ENCODE measurements at regions not wholly inside any gene's neighbourhood (a gene's known extent, or its start where the extent isn't known, plus 50 kb on each side); places are given as distances from the start of the nearest gene placed in this dataset.

- intact Hi-C loops (cut with DNase I), result no loop called here
- Histone ChIP-seq H3K27me3 (ENCODE audit: insufficient read depth in 3 of 3, low read length in 2 of 3) (no peaks in the 10 kb centered on the region), H3K27ac (no peak overlapping the region), H3K4me3 (no peak overlapping the region), H3K9me3 (no peaks in the 10 kb centered on the region), H3K36me3 (ENCODE audit: insufficient read depth in 1 of 2, low read depth in 1 of 2) (no peaks in the 10 kb centered on the region), H3K4me1 (no peaks in the 10 kb centered on the region)
- 59 to 71% (median 62%) methylated on average over 1 of the region's 1 CpG for WGBS, 3 donors
- no peak for ATAC-seq
- DNase-seq, result no peak
- no peak for TF ChIP-seq CTCF (IDR thresholded peaks at IDR 0.05)
Observed at GRCh38 chr3:191889756-191890155, 428.8 kb downstream of the PYDC2 start.

- 37 to 55% (median 41%) methylated on average over 1 of the region's 1 CpG for WGBS, 3 donors
- no peak for DNase-seq
- ATAC-seq, result no peak
- no peaks in the 10 kb centered on the region for H3K4me1 ChIP-seq
- intact Hi-C loops (cut with DNase I), result no loop called here
- no peak for TF ChIP-seq CTCF (IDR thresholded peaks at IDR 0.05)
- H3K27ac ChIP-seq, result no peak overlapping the region
- H3K27me3 ChIP-seq (ENCODE audit: insufficient read depth in 3 of 3, low read length in 2 of 3), result no peaks in the 10 kb centered on the region
- H3K9me3 ChIP-seq, result no peaks in the 10 kb centered on the region
- no peaks in the 10 kb centered on the region for H3K36me3 ChIP-seq (ENCODE audit: insufficient read depth in 1 of 2, low read depth in 1 of 2)
- H3K4me3 ChIP-seq, result no peak overlapping the region
Observed at GRCh38 chr3:191894406-191894805, 433.4 kb downstream of the PYDC2 start.

- ATAC-seq (no peak), DNase-seq (no peak)
- H3K27me3 ChIP-seq (ENCODE audit: insufficient read depth in 3 of 3, low read length in 2 of 3), result no peaks in the 10 kb centered on the region
- no peak for TF ChIP-seq CTCF (IDR thresholded peaks at IDR 0.05)
- H3K4me3 ChIP-seq, result no peak overlapping the region
- H3K9me3 ChIP-seq, result no peaks in the 10 kb centered on the region
- H3K36me3 ChIP-seq (ENCODE audit: insufficient read depth in 1 of 2, low read depth in 1 of 2), result no peaks in the 10 kb centered on the region
- H3K4me1 ChIP-seq, result no peaks in the 10 kb centered on the region
- 67 to 80% (median 70%) methylated on average over 2 of the region's 2 CpGs for WGBS, 3 donors
- intact Hi-C loops (cut with DNase I), result no loop called here
- H3K27ac ChIP-seq, result no peak overlapping the region
Observed at GRCh38 chr3:191901741-191902140, 440.8 kb downstream of the PYDC2 start.

- Histone ChIP-seq H3K9me3 (peaks cover 4% of the 10 kb centered on the region), H3K27me3 (ENCODE audit: insufficient read depth in 3 of 3, low read length in 2 of 3) (no peaks in the 10 kb centered on the region), H3K36me3 (ENCODE audit: insufficient read depth in 1 of 2, low read depth in 1 of 2) (no peaks in the 10 kb centered on the region), H3K4me3 (no peak overlapping the region), H3K4me1 (no peaks in the 10 kb centered on the region), H3K27ac (no peak overlapping the region)
- intact Hi-C loops (cut with DNase I), result no loop called here
- DNase-seq (no peak), ATAC-seq (no peak)
- WGBS, 3 donors, result 71 to 74% (median 73%) methylated on average over 11 of the region's 11 CpGs
- TF ChIP-seq CTCF (IDR thresholded peaks at IDR 0.05), result no peak
Observed at GRCh38 chr3:191912616-191913204, 451.7 kb downstream of the PYDC2 start.

- Histone ChIP-seq H3K36me3 (ENCODE audit: insufficient read depth in 1 of 2, low read depth in 1 of 2) (no peaks in the 10 kb centered on the region), H3K9me3 (peaks cover 4% of the 10 kb centered on the region), H3K27ac (no peak overlapping the region), H3K27me3 (ENCODE audit: insufficient read depth in 3 of 3, low read length in 2 of 3) (no peaks in the 10 kb centered on the region), H3K4me3 (no peak overlapping the region), H3K4me1 (no peaks in the 10 kb centered on the region)
- no peak for TF ChIP-seq CTCF (IDR thresholded peaks at IDR 0.05)
- no peak for DNase-seq
- 13 to 20% (median 15%) methylated on average over 2 of the region's 2 CpGs for WGBS, 3 donors
- intact Hi-C loops (cut with DNase I), result no loop called here
- no peak for ATAC-seq
Observed at GRCh38 chr3:191915712-191916111, 454.7 kb downstream of the PYDC2 start.
